BJ (cell line): ENCODE measurements at regions not wholly inside any gene's neighbourhood (a gene's known extent, or its start where the extent isn't known, plus 50 kb on each side); places are given as distances from the start of the nearest gene placed in this dataset.
"Not testable (repeated sequence)": the region's sequence is repeated elsewhere in the genome, so short reads cannot be mapped to it uniquely, and the experiment has no call there.

Experiments
- CTCF ChIA-PET: fragments of 350-600 bp; formaldehyde crosslinking; extraction: SDS; loops from one replicate; lab custom pipeline; 2021; ENCODE audit warnings: antibody characterized with exemption, inconsistent platforms; lab: Yijun Ruan, JAX
- POLR2A ChIA-PET: fragments of 300-600 bp; sonication (Branson Sonifier 250); formaldehyde crosslinking; extraction: SDS; loops from one replicate; lab custom pipeline; 2021; ENCODE audit warnings: antibody characterized with exemption; lab: Charles Lee
- DNase-seq: peaks from one replicate; pipeline ENCODE4 v3.0.0-alpha.2; 2011; ENCODE audit warnings: low read depth
- H3K27me3 ChIP-seq: 2 replicates; pipeline ENCODE4 v1.6.0; 2011; ENCODE audit warnings: low read length; ENCODE audit not compliant: control insufficient read depth, insufficient read depth
- H3K36me3 ChIP-seq: 2 replicates; pipeline ENCODE4 v1.5.1; 2011; ENCODE audit warnings: low read length; ENCODE audit not compliant: control insufficient read depth, insufficient read depth
- H3K4me3 ChIP-seq: 2 replicates; pipeline ENCODE4 v1.5.1; 2011; ENCODE audit warnings: low read depth, mild to moderate bottlenecking, control low read depth, low read length
- TF ChIP-seq, protein P1 (sequence below): IDR thresholded peaks from 2 replicates; pipeline ENCODE4 v1.5.1; 2011; ENCODE audit warnings: low read depth, mild to moderate bottlenecking, control low read depth, inconsistent platforms, low read length, moderate library complexity; ENCODE audit not compliant: insufficient read depth

DNA sequence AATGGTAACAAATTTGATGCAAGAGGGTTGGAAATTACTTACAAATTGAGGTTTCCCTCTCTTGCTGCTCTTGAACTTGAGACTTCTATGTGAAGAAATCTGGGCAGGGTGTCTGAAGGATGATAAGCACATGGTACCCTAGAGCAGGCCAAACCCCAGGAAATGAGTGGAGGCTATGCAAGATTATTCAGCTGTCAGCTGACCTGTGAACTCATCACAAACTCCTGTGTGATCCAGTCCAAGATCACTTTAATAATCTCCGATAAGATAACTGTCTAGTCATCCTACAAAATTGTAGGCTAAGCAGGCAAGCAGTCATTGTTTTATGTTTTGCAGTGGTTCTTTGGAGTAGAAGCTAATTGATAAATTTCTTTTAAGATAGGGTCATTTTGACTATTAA, 213.1 kb downstream of the BTBD3 start:
- Histone ChIP-seq H3K4me3 (no peak overlapping the region), H3K36me3 (no peaks in the 10 kb centered on the region), H3K27me3 (no peaks in the 10 kb centered on the region)
- TF ChIP-seq, protein P1, sequence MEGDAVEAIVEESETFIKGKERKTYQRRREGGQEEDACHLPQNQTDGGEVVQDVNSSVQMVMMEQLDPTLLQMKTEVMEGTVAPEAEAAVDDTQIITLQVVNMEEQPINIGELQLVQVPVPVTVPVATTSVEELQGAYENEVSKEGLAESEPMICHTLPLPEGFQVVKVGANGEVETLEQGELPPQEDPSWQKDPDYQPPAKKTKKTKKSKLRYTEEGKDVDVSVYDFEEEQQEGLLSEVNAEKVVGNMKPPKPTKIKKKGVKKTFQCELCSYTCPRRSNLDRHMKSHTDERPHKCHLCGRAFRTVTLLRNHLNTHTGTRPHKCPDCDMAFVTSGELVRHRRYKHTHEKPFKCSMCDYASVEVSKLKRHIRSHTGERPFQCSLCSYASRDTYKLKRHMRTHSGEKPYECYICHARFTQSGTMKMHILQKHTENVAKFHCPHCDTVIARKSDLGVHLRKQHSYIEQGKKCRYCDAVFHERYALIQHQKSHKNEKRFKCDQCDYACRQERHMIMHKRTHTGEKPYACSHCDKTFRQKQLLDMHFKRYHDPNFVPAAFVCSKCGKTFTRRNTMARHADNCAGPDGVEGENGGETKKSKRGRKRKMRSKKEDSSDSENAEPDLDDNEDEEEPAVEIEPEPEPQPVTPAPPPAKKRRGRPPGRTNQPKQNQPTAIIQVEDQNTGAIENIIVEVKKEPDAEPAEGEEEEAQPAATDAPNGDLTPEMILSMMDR: no peak
- POLR2A ChIA-PET: no interaction called here
- DNase-seq: no peak
- CTCF ChIA-PET: no interaction called here

GRCh38 chr20:12133553-12133952, 215.9 kb downstream of the BTBD3 start:
- Histone ChIP-seq H3K27me3 (no peaks in the 10 kb centered on the region), H3K4me3 (no peak overlapping the region), H3K36me3 (no peaks in the 10 kb centered on the region)
- CTCF ChIA-PET: no interaction called here
- DNase-seq: no peak
- TF ChIP-seq, protein P1: no peak
- POLR2A ChIA-PET: no interaction called here

DNA sequence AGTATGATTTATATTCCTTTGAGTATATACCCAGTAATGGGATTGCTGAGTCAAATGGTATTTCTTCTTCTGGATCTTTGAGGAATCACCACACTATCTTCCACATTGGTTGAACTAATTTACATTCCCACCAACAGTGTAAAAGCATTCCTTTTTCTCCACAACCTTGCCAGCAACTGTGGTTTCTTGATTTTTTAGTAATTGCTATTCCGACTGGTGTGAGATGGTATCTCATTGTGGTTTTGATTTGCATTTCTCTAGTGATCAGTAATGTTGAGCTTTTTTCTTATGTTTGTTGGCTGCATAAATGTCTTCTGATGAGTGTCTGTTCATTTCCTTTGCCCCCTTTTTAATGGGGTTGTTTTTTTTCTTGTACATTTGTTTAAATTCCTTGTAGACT, 228.3 kb downstream of the BTBD3 start:
- H3K27me3 ChIP-seq, POLR2A ChIA-PET, CTCF ChIA-PET, DNase-seq, H3K4me3 ChIP-seq, H3K36me3 ChIP-seq: not testable (repeated sequence)

GRCh38 chr20:12152996-12153395, 235.3 kb downstream of the BTBD3 start:
- Histone ChIP-seq H3K27me3 (no peaks in the 10 kb centered on the region), H3K36me3 (no peaks in the 10 kb centered on the region), H3K4me3 (no peak overlapping the region)
- ChIA-PET POLR2A (no interaction called here), CTCF (interaction anchor here (1.2 kb wide), 1 partner anchor 13 kb away, joined by 4 read pairs; no protein-coding TSS in a partner anchor)
- TF ChIP-seq, protein P1: no peak
- no peak for DNase-seq

DNA sequence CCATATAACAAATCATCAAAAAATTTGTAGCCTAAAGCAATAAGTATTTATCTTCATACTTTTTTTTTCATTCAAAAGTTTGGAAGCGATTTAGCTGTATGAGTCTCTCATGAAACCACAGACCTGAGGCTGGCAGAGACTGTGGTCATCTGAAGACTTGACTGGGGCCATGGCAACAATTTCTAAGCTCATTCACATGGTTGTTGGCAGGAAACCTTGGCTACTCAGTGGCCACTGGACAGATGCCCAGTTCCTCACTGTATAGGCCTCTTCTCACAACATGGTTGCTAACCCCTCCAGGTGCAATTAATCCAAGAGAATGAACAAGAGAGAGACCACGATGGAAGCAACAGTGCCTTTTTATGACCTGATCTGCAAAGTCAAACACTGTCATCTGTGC, 235.9 kb downstream of the BTBD3 start:
- ChIA-PET POLR2A (no interaction called here), CTCF (no interaction called here)
- TF ChIP-seq, protein P1: no peak
- DNase-seq: no peak
- Histone ChIP-seq H3K4me3 (no peak overlapping the region), H3K27me3 (no peaks in the 10 kb centered on the region), H3K36me3 (no peaks in the 10 kb centered on the region)

DNA sequence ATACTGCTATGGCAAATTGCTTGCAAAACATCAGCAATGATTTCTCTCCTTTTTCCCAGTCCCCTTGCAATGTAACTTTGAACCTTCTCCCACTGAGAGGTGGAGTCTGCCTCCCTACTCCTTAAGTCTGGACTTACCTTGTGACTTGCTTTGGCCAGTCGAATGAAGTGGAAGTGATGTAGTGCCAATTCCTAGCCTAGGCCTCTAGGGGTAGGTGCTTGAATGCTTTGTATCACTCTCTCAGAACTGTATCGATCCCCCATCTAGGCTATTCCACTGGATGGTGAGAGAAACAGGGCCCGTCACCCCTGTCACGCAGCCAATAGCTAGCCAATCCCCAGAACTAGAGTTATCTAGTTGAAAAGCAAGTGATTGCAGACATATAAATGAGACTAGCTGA, 238.6 kb downstream of the BTBD3 start:
- POLR2A ChIA-PET: no interaction called here
- Histone ChIP-seq H3K27me3 (no peaks in the 10 kb centered on the region), H3K36me3 (no peaks in the 10 kb centered on the region), H3K4me3 (no peak overlapping the region)
- TF ChIP-seq, protein P1: no peak
- DNase-seq: no peak
- CTCF ChIA-PET: no interaction called here
